Vagina (tissue), 2 donors: ENCODE measurements at regions not wholly inside any gene's neighbourhood (a gene's known extent, or its start where the extent isn't known, plus 50 kb on each side); places are given as distances from the start of the nearest gene placed in this dataset.

ENCODE experiments used
- POLR2AphosphoS5 ChIP-seq, 2 donors: sonication (generic); formaldehyde crosslinking; IDR thresholded peaks; one replicate each; pipeline ENCODE4 v1.9.0; 2017; ENCODE audit warnings: antibody characterized with exemption in 2 of 2, mild to moderate bottlenecking in 2 of 2, low read depth in 1 of 2; ENCODE audit not compliant: insufficient read depth in 1 of 2
- TF ChIP-seq, protein P1 (sequence below), 3 experiments: fragments of 450-650 bp in 2 of 3; fragments of 200-600 bp in 1 of 3; sonication (generic) in 1 of 3; IDR thresholded peaks; one replicate each; pipeline ENCODE4 v1.5.1; 2017 to 2019; ENCODE audit warnings: antibody characterized with exemption in 3 of 3, mild to moderate bottlenecking in 2 of 3, moderate library complexity in 2 of 3

DNA sequence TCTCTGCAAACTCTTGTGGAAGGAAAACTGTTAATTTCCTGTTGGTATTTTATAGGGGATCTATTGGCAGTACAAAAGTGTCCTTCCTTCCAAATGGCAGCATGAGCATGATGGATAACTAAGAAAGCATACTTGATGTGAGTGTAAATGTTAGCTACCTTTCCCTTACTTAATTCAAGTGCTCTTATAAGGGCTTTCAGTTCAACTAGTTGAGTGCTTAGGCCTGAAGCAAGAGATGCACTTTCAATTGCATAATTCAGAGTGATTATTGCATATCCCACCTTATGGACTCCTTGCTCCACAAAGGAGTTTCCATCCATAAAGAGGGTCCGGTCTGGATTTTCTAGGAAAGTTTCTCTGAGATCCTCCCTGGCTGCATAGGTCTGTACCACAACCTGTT lies 56.3 kb upstream of the CYP2C8 start:
- TF ChIP-seq, protein P1, sequence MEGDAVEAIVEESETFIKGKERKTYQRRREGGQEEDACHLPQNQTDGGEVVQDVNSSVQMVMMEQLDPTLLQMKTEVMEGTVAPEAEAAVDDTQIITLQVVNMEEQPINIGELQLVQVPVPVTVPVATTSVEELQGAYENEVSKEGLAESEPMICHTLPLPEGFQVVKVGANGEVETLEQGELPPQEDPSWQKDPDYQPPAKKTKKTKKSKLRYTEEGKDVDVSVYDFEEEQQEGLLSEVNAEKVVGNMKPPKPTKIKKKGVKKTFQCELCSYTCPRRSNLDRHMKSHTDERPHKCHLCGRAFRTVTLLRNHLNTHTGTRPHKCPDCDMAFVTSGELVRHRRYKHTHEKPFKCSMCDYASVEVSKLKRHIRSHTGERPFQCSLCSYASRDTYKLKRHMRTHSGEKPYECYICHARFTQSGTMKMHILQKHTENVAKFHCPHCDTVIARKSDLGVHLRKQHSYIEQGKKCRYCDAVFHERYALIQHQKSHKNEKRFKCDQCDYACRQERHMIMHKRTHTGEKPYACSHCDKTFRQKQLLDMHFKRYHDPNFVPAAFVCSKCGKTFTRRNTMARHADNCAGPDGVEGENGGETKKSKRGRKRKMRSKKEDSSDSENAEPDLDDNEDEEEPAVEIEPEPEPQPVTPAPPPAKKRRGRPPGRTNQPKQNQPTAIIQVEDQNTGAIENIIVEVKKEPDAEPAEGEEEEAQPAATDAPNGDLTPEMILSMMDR (IDR thresholded peaks at IDR 0.05): no peak
- TF ChIP-seq POLR2AphosphoS5 (IDR thresholded peaks at IDR 0.05; ENCODE audit: insufficient read depth in 1 of 2, low read depth in 1 of 2): no peak
